Inflammatory macrophage treated with lipopolysaccharide for 1 hour (primary cell): ENCODE measurements at regions not wholly inside any gene's neighbourhood (a gene's known extent, or its start where the extent isn't known, plus 50 kb on each side); places are given as distances from the start of the nearest gene placed in this dataset.
A peak's percentile ranks its signal among the peaks of the same experiment; 100 is the strongest.

Experiments used
- DNase-seq, 2 donors: peaks; one replicate each; pipeline ENCODE4 v3.0.0-alpha.2; 2020 to 2022

GRCh38 chr2:57893347-57893746 lies 153.3 kb upstream of the VRK2 start:
- no peak for DNase-seq

- DNase-seq: no peak
Measured at GRCh38 chr2:57893786-57894185, 152.8 kb upstream of the VRK2 start.

GRCh38 chr2:57894381-57894780 lies 152.2 kb upstream of the VRK2 start:
- peak; percentile 67 to 71 for DNase-seq

- no peak for DNase-seq
Measured at GRCh38 chr2:57897920-57898319, 148.7 kb upstream of the VRK2 start.

GRCh38 chr2:57899898-57900297 lies 146.7 kb upstream of the VRK2 start:
- DNase-seq: no peak

- no peak for DNase-seq
Measured at GRCh38 chr2:57902578-57902977, 144.0 kb upstream of the VRK2 start.

GRCh38 chr2:57906152-57906732 lies 140.4 kb upstream of the VRK2 start:
- DNase-seq: peak; percentile 43 to 55

GRCh38 chr2:57907411-57907810 lies 139.2 kb upstream of the VRK2 start:
- DNase-seq: no peak

- peak in 1 of 2 donors; percentile 74 for DNase-seq
Measured at GRCh38 chr2:57908736-57909161, 137.9 kb upstream of the VRK2 start.

- no peak for DNase-seq
Measured at GRCh38 chr2:57918126-57918525, 128.5 kb upstream of the VRK2 start.

GRCh38 chr2:57920342-57920939 lies 126.2 kb upstream of the VRK2 start:
- no peak for DNase-seq

- no peak for DNase-seq
Measured at GRCh38 chr2:57934659-57935058, 111.9 kb upstream of the VRK2 start.

- no peak for DNase-seq
Measured at GRCh38 chr2:57936216-57936615, 110.4 kb upstream of the VRK2 start.

GRCh38 chr2:57937456-57937855 lies 109.2 kb upstream of the VRK2 start:
- DNase-seq: no peak

- DNase-seq: no peak
Measured at GRCh38 chr2:57941816-57942215, 104.8 kb upstream of the VRK2 start.

- DNase-seq: no peak
Measured at GRCh38 chr2:57943315-57943714, 103.3 kb upstream of the VRK2 start.

- no peak for DNase-seq
Measured at GRCh38 chr2:57947398-57947797, 99.2 kb upstream of the VRK2 start.

- DNase-seq: no peak
Measured at GRCh38 chr2:57954020-57954419, 92.6 kb upstream of the VRK2 start.

- DNase-seq: no peak
Measured at GRCh38 chr2:57957238-57957637, 89.4 kb upstream of the VRK2 start.

- no peak for DNase-seq
Measured at GRCh38 chr2:57959390-57959789, 87.2 kb upstream of the VRK2 start.

- DNase-seq: no peak
Measured at GRCh38 chr2:57962861-57963260, 83.7 kb upstream of the VRK2 start.

- DNase-seq: no peak
Measured at GRCh38 chr2:57965219-57965618, 81.4 kb upstream of the VRK2 start.

GRCh38 chr2:57965961-57966360 lies 80.6 kb upstream of the VRK2 start:
- no peak for DNase-seq

- DNase-seq: no peak
Measured at GRCh38 chr2:57973621-57974186, 72.9 kb upstream of the VRK2 start.

GRCh38 chr2:57979158-57979557 lies 67.4 kb upstream of the VRK2 start:
- no peak for DNase-seq
